ENCODE measurements at regions not wholly inside any gene's neighbourhood (a gene's known extent, or its start where the extent isn't known, plus 50 kb on each side); places are given as distances from the start of the nearest gene placed in this dataset.
A peak's percentile ranks its signal among the peaks of the same experiment; 100 is the strongest.

DNA sequence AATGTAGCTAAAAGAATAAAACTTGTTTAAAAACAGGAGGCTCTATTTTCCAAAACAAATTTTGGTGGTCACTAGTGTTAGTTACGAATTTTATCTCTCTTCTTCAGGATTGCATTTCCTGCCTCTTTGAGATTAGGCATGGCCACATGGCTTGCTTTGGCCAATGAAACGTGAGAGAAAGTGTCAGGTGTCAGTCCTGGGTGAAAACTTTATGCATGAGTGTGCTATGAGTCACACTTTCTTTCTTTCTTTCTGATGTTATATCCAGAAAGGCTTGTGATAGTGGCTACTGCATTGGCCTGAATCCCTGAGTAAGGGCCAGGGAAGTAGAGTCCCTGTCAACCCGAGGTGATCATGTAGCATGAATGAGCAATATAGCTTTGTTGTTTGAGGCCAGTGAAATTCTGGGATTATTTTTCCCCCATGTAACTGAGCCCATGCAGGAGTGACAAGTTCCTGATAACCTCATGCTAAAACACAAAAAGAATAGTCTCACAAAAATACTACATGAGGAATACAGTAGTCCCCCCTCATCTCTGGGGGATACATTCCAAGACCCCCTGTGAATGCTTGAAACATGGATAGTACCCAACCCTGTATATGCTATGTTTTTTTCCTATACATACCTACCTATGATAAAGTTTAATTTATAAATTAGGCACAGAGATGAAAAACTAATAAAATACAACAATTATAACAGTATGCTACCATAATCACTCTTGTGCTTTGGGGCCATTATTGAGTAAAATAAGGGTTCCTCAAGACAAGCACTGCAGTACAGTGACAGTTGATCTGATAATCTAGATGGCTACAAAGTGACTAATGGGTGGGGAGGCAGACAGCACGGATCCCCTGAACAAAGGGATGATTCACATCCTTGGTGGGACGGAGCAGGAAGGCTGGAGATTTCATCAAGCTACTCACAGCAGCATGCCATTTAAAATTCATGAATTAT, 109.5 kb downstream of the CDC42EP3 start:
- Histone ChIP-seq H3K4me3 (ENCODE audit: low read depth, low read length) (no peak overlapping the region), H3K4me1 (peaks cover 48% of the 10 kb centered on the region), H3K36me3 (no peaks in the 10 kb centered on the region), H3K27me3 (no peaks in the 10 kb centered on the region), H3K9me3 (no peaks in the 10 kb centered on the region; the same call in 1 of the 2 replicates)
- TF ChIP-seq, protein P1, sequence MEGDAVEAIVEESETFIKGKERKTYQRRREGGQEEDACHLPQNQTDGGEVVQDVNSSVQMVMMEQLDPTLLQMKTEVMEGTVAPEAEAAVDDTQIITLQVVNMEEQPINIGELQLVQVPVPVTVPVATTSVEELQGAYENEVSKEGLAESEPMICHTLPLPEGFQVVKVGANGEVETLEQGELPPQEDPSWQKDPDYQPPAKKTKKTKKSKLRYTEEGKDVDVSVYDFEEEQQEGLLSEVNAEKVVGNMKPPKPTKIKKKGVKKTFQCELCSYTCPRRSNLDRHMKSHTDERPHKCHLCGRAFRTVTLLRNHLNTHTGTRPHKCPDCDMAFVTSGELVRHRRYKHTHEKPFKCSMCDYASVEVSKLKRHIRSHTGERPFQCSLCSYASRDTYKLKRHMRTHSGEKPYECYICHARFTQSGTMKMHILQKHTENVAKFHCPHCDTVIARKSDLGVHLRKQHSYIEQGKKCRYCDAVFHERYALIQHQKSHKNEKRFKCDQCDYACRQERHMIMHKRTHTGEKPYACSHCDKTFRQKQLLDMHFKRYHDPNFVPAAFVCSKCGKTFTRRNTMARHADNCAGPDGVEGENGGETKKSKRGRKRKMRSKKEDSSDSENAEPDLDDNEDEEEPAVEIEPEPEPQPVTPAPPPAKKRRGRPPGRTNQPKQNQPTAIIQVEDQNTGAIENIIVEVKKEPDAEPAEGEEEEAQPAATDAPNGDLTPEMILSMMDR (IDR thresholded peaks at IDR 0.05; ENCODE audit: low read depth, low read length) = no peak
- peak; percentile 53 for DNase-seq

DNA sequence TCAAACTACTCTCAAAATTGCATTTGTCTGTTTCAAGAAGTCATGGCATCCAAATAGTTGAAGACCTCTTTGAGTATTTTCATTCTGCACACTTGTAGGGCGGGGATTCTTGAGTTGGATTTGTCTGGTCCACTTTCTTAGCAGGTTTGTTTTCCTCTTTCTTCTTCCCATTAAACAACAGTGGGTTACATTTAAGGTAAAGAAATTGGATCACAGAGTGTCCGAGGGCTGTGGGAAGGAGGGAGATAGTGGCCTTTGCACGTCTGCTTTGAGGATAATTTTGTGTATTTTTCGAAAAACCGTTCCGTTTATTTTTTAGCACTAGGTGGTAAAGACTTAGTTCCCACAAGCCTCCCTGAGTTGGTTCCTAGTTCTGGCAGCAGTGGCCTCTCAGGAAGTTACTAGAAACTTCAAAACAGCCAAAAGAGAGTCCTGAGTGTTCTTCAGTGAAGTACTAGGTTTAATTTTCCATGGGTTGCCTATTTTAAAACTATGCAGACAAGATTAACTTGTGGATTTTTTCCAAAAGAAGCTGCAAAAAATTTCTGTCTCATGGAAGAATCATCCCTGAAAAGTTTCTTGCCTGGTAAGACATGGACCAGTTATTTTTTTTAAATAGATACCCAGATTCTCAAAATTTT, 107.9 kb downstream of the CDC42EP3 start:
- Histone ChIP-seq H3K36me3 (no peaks in the 10 kb centered on the region), H3K27me3 (no peaks in the 10 kb centered on the region), H3K9me3 (no peaks in the 10 kb centered on the region; the same call in 1 of the 2 replicates), H3K4me3 (ENCODE audit: low read depth, low read length) (no peak overlapping the region), H3K4me1 (peaks cover 57% of the 10 kb centered on the region)
- TF ChIP-seq, protein P1 (IDR thresholded peaks at IDR 0.05; ENCODE audit: low read depth, low read length) = no peak
- DNase-seq = no peak

DNA sequence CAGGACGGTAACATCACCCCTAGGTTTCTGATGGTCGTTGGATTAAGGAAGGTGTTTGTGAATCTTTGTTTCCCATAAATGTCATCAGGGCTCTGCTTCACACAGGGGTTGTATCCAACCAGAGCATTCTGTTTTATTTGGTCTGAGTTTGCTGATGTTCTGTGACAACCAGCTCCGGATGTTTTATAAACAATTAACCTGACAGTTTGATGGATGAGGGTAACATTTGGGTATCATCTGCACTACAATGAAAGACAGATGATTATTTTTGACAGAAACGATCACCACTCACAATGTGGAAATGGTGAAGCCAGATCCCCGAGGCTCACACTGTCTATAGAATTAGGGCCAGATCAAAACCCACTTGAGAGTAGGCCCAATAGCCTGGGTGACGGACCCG, 107.1 kb downstream of the CDC42EP3 start:
- H3K4me1 ChIP-seq = peaks cover 63% of the 10 kb centered on the region
- no peaks in the 10 kb centered on the region for H3K36me3 ChIP-seq
- peak; percentile 66 for DNase-seq
- no peaks in the 10 kb centered on the region for H3K27me3 ChIP-seq
- H3K9me3 ChIP-seq = no peaks in the 10 kb centered on the region; the same call in 1 of the 2 replicates
- 0 out of 2 replicates have a peak overlapping the region, but pooled peaks have one; percentile 2 for H3K4me3 ChIP-seq (ENCODE audit: low read depth, low read length)
- TF ChIP-seq, protein P1 (IDR thresholded peaks at IDR 0.05; ENCODE audit: low read depth, low read length) = no peak

DNA sequence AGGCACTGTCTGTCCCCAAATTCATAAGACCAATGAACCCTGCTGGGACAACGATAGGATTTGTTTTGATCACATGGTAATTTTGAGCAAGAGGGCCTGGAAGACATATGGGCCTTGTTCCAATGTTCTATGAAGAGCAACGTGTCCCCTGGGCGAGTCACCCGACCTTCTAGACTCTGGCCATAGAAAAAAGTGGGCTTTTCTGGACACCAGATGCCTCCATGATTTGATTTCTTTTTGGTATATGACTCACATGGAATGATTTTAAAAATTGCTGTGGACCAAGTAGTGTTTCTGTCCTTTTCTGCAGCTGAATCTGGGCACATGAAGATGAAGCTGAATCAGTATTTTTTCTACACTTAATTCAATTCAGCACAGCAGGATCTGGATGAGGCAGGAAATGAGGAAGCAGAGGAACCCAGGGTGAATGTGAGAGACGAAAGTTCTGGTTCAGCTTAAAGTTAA, 104.9 kb downstream of the CDC42EP3 start:
- Histone ChIP-seq H3K9me3 (no peaks in the 10 kb centered on the region; the same call in 1 of the 2 replicates), H3K36me3 (no peaks in the 10 kb centered on the region), H3K27me3 (no peaks in the 10 kb centered on the region), H3K4me3 (ENCODE audit: low read depth, low read length) (no peak overlapping the region), H3K4me1 (peaks cover 75% of the 10 kb centered on the region)
- TF ChIP-seq, protein P1 (IDR thresholded peaks at IDR 0.05; ENCODE audit: low read depth, low read length) = no peak
- DNase-seq = peak; percentile 48

DNA sequence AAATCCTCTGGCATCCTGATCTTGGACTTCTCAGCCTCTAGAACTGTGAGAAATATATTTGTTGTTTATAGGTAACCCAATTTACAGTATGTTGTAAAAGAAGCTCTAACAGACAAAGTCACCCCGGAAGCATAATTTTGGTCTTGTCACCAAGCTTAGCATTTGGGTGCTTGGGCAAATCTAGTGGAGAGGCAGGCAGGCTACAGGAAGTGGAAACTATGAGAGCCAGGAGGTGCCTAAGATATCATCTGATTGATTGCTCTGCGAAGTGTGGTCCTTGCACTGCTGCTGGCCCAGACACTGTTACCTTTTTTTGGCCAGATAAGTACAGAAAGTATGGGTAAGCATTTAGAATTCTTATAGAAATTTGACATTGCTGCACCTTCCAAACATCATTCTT, 102.9 kb downstream of the CDC42EP3 start:
- Histone ChIP-seq H3K36me3 (no peaks in the 10 kb centered on the region), H3K4me3 (ENCODE audit: low read depth, low read length) (no peak overlapping the region), H3K9me3 (no peaks in the 10 kb centered on the region), H3K4me1 (peaks cover 68% of the 10 kb centered on the region), H3K27me3 (no peaks in the 10 kb centered on the region)
- DNase-seq = no peak
- TF ChIP-seq, protein P1 (IDR thresholded peaks at IDR 0.05; ENCODE audit: low read depth, low read length) = no peak

Data from BE2C (cell line).